GM18873 (cell line): ENCODE measurements at regions not wholly inside any gene's neighbourhood (a gene's known extent, or its start where the extent isn't known, plus 50 kb on each side); places are given as distances from the start of the nearest gene placed in this dataset.

ENCODE experiments used
- ATAC-seq: cut with Tn5 transposase; IDR thresholded peaks from one replicate; pipeline ENCODE4 v1.9.1; 2021; ENCODE audit warnings: mild to moderate bottlenecking, moderate library complexity, moderate number of reproducible peaks; ENCODE audit not compliant: unreplicated experiment, low FRiP score

- no peak for ATAC-seq
Measured at GRCh38 chr1:214974002-214974401, 108.5 kb upstream of the KCNK2 start.

- ATAC-seq: no peak
Measured at GRCh38 chr1:214976665-214977064, 105.9 kb upstream of the KCNK2 start.

- no peak for ATAC-seq
Measured at GRCh38 chr1:214977110-214977509, 105.4 kb upstream of the KCNK2 start.

GRCh38 chr1:214977700-214978374 is 104.7 kb upstream of the KCNK2 start:
- no peak for ATAC-seq

- ATAC-seq: no peak
Measured at GRCh38 chr1:214979191-214979590, 103.3 kb upstream of the KCNK2 start.

GRCh38 chr1:214980921-214981320 is 101.6 kb upstream of the KCNK2 start:
- no peak for ATAC-seq

- no peak for ATAC-seq
Measured at GRCh38 chr1:214983126-214983869, 99.2 kb upstream of the KCNK2 start.

GRCh38 chr1:214989341-214989740 is 93.2 kb upstream of the KCNK2 start:
- ATAC-seq: no peak

- no peak for ATAC-seq
Measured at GRCh38 chr1:214990619-214991018, 91.9 kb upstream of the KCNK2 start.

GRCh38 chr1:214991691-214992315 is 90.7 kb upstream of the KCNK2 start:
- ATAC-seq: no peak

GRCh38 chr1:214993419-214993818 is 89.1 kb upstream of the KCNK2 start:
- ATAC-seq: no peak

GRCh38 chr1:214997685-214998084 is 84.9 kb upstream of the KCNK2 start:
- no peak for ATAC-seq

- ATAC-seq: peak; percentile 41
Measured at GRCh38 chr1:215001419-215002021, 81.0 kb upstream of the KCNK2 start.

- no peak for ATAC-seq
Measured at GRCh38 chr1:215002471-215002870, 80.1 kb upstream of the KCNK2 start.

GRCh38 chr1:215003686-215004085 is 78.9 kb upstream of the KCNK2 start:
- ATAC-seq: no peak

- no peak for ATAC-seq
Measured at GRCh38 chr1:215004121-215004827, 78.3 kb upstream of the KCNK2 start.

GRCh38 chr1:215005078-215005477 is 77.5 kb upstream of the KCNK2 start:
- no peak for ATAC-seq

- no peak for ATAC-seq
Measured at GRCh38 chr1:215005656-215006345, 76.7 kb upstream of the KCNK2 start.

- no peak for ATAC-seq
Measured at GRCh38 chr1:215007880-215008279, 74.7 kb upstream of the KCNK2 start.

- no peak for ATAC-seq
Measured at GRCh38 chr1:215018555-215018954, 64.0 kb upstream of the KCNK2 start.
